ENCODE measurements at regions not wholly inside any gene's neighbourhood (a gene's known extent, or its start where the extent isn't known, plus 50 kb on each side); places are given as distances from the start of the nearest gene placed in this dataset.

GRCh38 chr11:135036488-135037297 is 624.7 kb upstream of the B3GAT1 start:
- no peak for TF ChIP-seq ARID3A (IDR thresholded peaks at IDR 0.05; ENCODE audit: borderline replicate concordance, low read depth, low read length)
- no peak for TF ChIP-seq CTCF (IDR thresholded peaks at IDR 0.05 in 2 of 3, conservative IDR thresholded peaks at IDR 0.05 in 1 of 3; ENCODE audit: insufficient read depth in 2 of 3, low read depth in 1 of 3, low read length in 3 of 3)
- no peak for TF ChIP-seq DDX20 (tag; IDR thresholded peaks at IDR 0.05; ENCODE audit: low read depth)
- TF ChIP-seq MXD1 (CRISPR knock-in tag; IDR thresholded peaks at IDR 0.05; ENCODE audit: borderline replicate concordance, poor library complexity, severe bottlenecking), result no peak
- TF ChIP-seq IRF2 (CRISPR knock-in tag; IDR thresholded peaks at IDR 0.05), result no peak
- TF ChIP-seq FOXK1 (CRISPR knock-in tag; IDR thresholded peaks at IDR 0.05; ENCODE audit: borderline replicate concordance), result no peak
- no peak for TF ChIP-seq ZNF217 (CRISPR knock-in tag; IDR thresholded peaks at IDR 0.05)
- no peak for TF ChIP-seq CHD2 (IDR thresholded peaks at IDR 0.05; ENCODE audit: low read depth, low read length)
- no peak for TF ChIP-seq ZBTB40 (IDR thresholded peaks at IDR 0.05)
- TF ChIP-seq ZBTB40 (CRISPR knock-in tag; IDR thresholded peaks at IDR 0.05), result no peak
- TF ChIP-seq ZNF41 (CRISPR knock-in tag; conservative IDR thresholded peaks at IDR 0.05), result no peak
- no peak for TF ChIP-seq E2F1 (CRISPR knock-in tag; IDR thresholded peaks at IDR 0.05)
- TF ChIP-seq ZBTB43 (CRISPR knock-in tag; IDR thresholded peaks at IDR 0.05), result no peak
- TF ChIP-seq KDM5B (IDR thresholded peaks at IDR 0.05; ENCODE audit: insufficient replicate concordance, low read depth, low read length), result no peak
